ENCODE measurements at regions not wholly inside any gene's neighbourhood (a gene's known extent, or its start where the extent isn't known, plus 50 kb on each side); places are given as distances from the start of the nearest gene placed in this dataset.

- TF ChIP-seq CTCF (IDR thresholded peaks at IDR 0.05) (no peak), EZH2 (IDR thresholded peaks at IDR 0.05; ENCODE audit: borderline replicate concordance, insufficient read depth, low read depth, low read length, poor library complexity, severe bottlenecking) (no peak)
These were observed 75.8 kb downstream of the CAPZA3 start for GRCh38 chr12:18813753-18814152.

Measured in B cell (primary cell).